ENCODE measurements at regions not wholly inside any gene's neighbourhood (a gene's known extent, or its start where the extent isn't known, plus 50 kb on each side); places are given as distances from the start of the nearest gene placed in this dataset.

GRCh38 chr11:134783234-134783633, 371.2 kb upstream of the B3GAT1 start:
- H4K20me1 ChIP-seq (replicated peaks in 1 of 2; ENCODE audit: control insufficient read depth in 1 of 2, insufficient read depth in 2 of 2, low read length in 2 of 2), result no peaks in the 10 kb centered on the region
- H3K9ac ChIP-seq (replicated peaks in 1 of 4; ENCODE audit: extremely low read depth in 1 of 4, low read depth in 3 of 4, low read length in 3 of 4), result no peak overlapping the region
- H2BK20ac ChIP-seq (ENCODE audit: low read length), result no peak overlapping the region
- H3K23ac ChIP-seq (ENCODE audit: insufficient read length), result no peak overlapping the region
- FAIRE-seq (no peak), DNase-seq (ENCODE audit: low read depth in 1 of 2, low spot score in 2 of 2) (no peak)
- H3K14ac ChIP-seq (ENCODE audit: insufficient read length), result no peak overlapping the region
- no peak overlapping the region for H2AFZ ChIP-seq (ENCODE audit: low read length)
- H3K4me3 ChIP-seq (ENCODE audit: extremely low read depth in 1 of 4, insufficient read depth in 2 of 4, low read depth in 3 of 4, low read length in 4 of 4), result no peak overlapping the region
- ChIA-PET CTCF (ENCODE audit: partially characterized antibody) (interaction anchor here (1.6 kb wide), 1 partner anchor 10 kb away, joined by 5 read pairs; no protein-coding TSS in a partner anchor), POLR2A (ENCODE audit: partially characterized antibody) (no interaction called here)
- H2BK5ac ChIP-seq (ENCODE audit: low read depth, low read length), result no peak overlapping the region
- no peak overlapping the region for H3K4me2 ChIP-seq (ENCODE audit: insufficient read depth in 1 of 2, low read depth in 2 of 2, low read length in 2 of 2)
- no peak overlapping the region for H2AK5ac ChIP-seq (ENCODE audit: low read depth, low read length)
- no peak overlapping the region for H2BK12ac ChIP-seq (ENCODE audit: low read depth, low read length)
- H4K8ac ChIP-seq (ENCODE audit: extremely low read depth, insufficient read depth, low read length), result no peak overlapping the region
- no peaks in the 10 kb centered on the region for H3K4me1 ChIP-seq (replicated peaks in 1 of 4; ENCODE audit: control insufficient read depth in 3 of 4, insufficient read depth in 4 of 4, low read length in 3 of 4)
- H2BK15ac ChIP-seq (ENCODE audit: low read length), result no peak overlapping the region
- H3K27me3 ChIP-seq (replicated peaks in 1 of 4; ENCODE audit: control insufficient read depth in 3 of 4, extremely low read depth in 1 of 4, insufficient read depth in 3 of 4, low read length in 3 of 4), result no peaks in the 10 kb centered on the region
- no peak overlapping the region for H2BK120ac ChIP-seq (replicated peaks; ENCODE audit: low read depth, low read length)
- H4K91ac ChIP-seq (replicated peaks; ENCODE audit: insufficient read length, low read length), result no peak overlapping the region
- no peak overlapping the region for H3K18ac ChIP-seq (ENCODE audit: extremely low read depth, low read length)
- TF ChIP-seq BCL11A (IDR thresholded peaks at IDR 0.05; ENCODE audit: low read depth in 2 of 2, low read length in 2 of 2) (no peak), POLR2A (IDR thresholded peaks at IDR 0.05; ENCODE audit: control extremely low read depth in 1 of 2, low read depth in 2 of 2, low read length in 2 of 2) (no peak), PHF8 (conservative IDR thresholded peaks at IDR 0.05; ENCODE audit: low read depth, low read length) (no peak)
- H3K23me2 ChIP-seq (ENCODE audit: low read depth, low read length), result no peaks in the 10 kb centered on the region
- H3K27ac ChIP-seq (ENCODE audit: low read depth, low read length), result no peak overlapping the region
- H4K5ac ChIP-seq (ENCODE audit: insufficient read length, low read depth, low read length), result no peak overlapping the region
- no peaks in the 10 kb centered on the region for H3K36me3 ChIP-seq (ENCODE audit: control insufficient read depth in 2 of 4, insufficient read depth in 4 of 4, low read length in 3 of 4)
- no peaks in the 10 kb centered on the region for H3K79me1 ChIP-seq (ENCODE audit: low read depth, low read length)
- no peak overlapping the region for H3K4ac ChIP-seq (replicated peaks; ENCODE audit: insufficient read length, low read depth, low read length)
- H3K56ac ChIP-seq (replicated peaks; ENCODE audit: insufficient read length, low read depth, low read length), result no peak overlapping the region
- H3K79me2 ChIP-seq (ENCODE audit: control insufficient read depth in 1 of 2, insufficient read depth in 2 of 2, low read length in 2 of 2), result no peaks in the 10 kb centered on the region
- 94% methylated on average over 4 of the region's 4 CpGs; no CpG with 5 or more reads in 1 of the 2 experiments for WGBS, 2 experiments (ENCODE audit: extremely low coverage in 1 of 2, insufficient coverage in 1 of 2, insufficient read length in 1 of 2, insufficient replicate concordance in 2 of 2, low coverage in 1 of 2, low lambda C conversion rate in 2 of 2, missing lambda C conversion rate in 1 of 2)
- no peaks in the 10 kb centered on the region for H3K9me3 ChIP-seq (ENCODE audit: insufficient read depth in 2 of 2, low read depth in 1 of 2, low read length in 1 of 2)
